ENCODE measurements at regions not wholly inside any gene's neighbourhood (a gene's known extent, or its start where the extent isn't known, plus 50 kb on each side); places are given as distances from the start of the nearest gene placed in this dataset. TPM values are rescaled to one million over a fixed set of nuclear protein-coding genes. Genes with fewer than 3 reads are reported as not detected.
"Not testable (repeated sequence)": the region's sequence is repeated elsewhere in the genome, so short reads cannot be mapped to it uniquely, and the experiment has no call there.

GRCh38 chrX:2554891-2555290 is 54.1 kb upstream of the DHRSX start:
- Mint-ChIP-seq H3K4me1 (ENCODE audit: low read depth, unreplicated experiment) (peaks cover 5% of the 10 kb centered on the region), H3K27ac (ENCODE audit: unreplicated experiment) (no peak overlapping the region), H3K27me3 (ENCODE audit: unreplicated experiment) (peaks cover 3% of the 10 kb centered on the region), H3K9me3 (ENCODE audit: unreplicated experiment) (peaks cover 5% of the 10 kb centered on the region), H3K4me3 (ENCODE audit: unreplicated experiment) (no peak overlapping the region), H3K36me3 (ENCODE audit: unreplicated experiment) (peaks cover 5% of the 10 kb centered on the region)
- TF ChIP-seq CTCF (IDR thresholded peaks at IDR 0.05; ENCODE audit: partially characterized antibody, unreplicated experiment): no peak
- no peak for DNase-seq

GRCh38 chrX:2554066-2554465 is 53.3 kb upstream of the DHRSX start:
- H3K4me1 Mint-ChIP-seq (ENCODE audit: low read depth, unreplicated experiment); DNase-seq; H3K27me3 Mint-ChIP-seq (ENCODE audit: unreplicated experiment); H3K27ac Mint-ChIP-seq (ENCODE audit: unreplicated experiment); H3K4me3 Mint-ChIP-seq (ENCODE audit: unreplicated experiment); H3K9me3 Mint-ChIP-seq (ENCODE audit: unreplicated experiment); H3K36me3 Mint-ChIP-seq (ENCODE audit: unreplicated experiment): not testable (repeated sequence)

- peaks cover 5% of the 10 kb centered on the region for H3K36me3 Mint-ChIP-seq (ENCODE audit: unreplicated experiment)
- H3K27ac Mint-ChIP-seq (ENCODE audit: unreplicated experiment): no peak overlapping the region
- peaks cover 5% of the 10 kb centered on the region for H3K9me3 Mint-ChIP-seq (ENCODE audit: unreplicated experiment)
- no peak for DNase-seq
- peaks cover 11% of the 10 kb centered on the region for H3K4me1 Mint-ChIP-seq (ENCODE audit: low read depth, unreplicated experiment)
- no peak overlapping the region for H3K4me3 Mint-ChIP-seq (ENCODE audit: unreplicated experiment)
- peaks cover 3% of the 10 kb centered on the region for H3K27me3 Mint-ChIP-seq (ENCODE audit: unreplicated experiment)
- no peak for TF ChIP-seq CTCF (IDR thresholded peaks at IDR 0.05; ENCODE audit: partially characterized antibody, unreplicated experiment)
Observed at GRCh38 chrX:2552621-2553201, 51.9 kb upstream of the DHRSX start.

GRCh38 chrX:2550328-2551020 is 49.7 kb upstream of the DHRSX start:
- peaks cover 5% of the 10 kb centered on the region for H3K9me3 Mint-ChIP-seq (ENCODE audit: unreplicated experiment)
- peaks cover 13% of the 10 kb centered on the region for H3K36me3 Mint-ChIP-seq (ENCODE audit: unreplicated experiment)
- peaks cover 11% of the 10 kb centered on the region for H3K4me1 Mint-ChIP-seq (ENCODE audit: low read depth, unreplicated experiment)
- no peak for DNase-seq
- no peak overlapping the region for H3K4me3 Mint-ChIP-seq (ENCODE audit: unreplicated experiment)
- TF ChIP-seq CTCF (IDR thresholded peaks at IDR 0.05; ENCODE audit: partially characterized antibody, unreplicated experiment): no peak
- H3K27ac Mint-ChIP-seq (ENCODE audit: unreplicated experiment): no peak overlapping the region
- H3K27me3 Mint-ChIP-seq (ENCODE audit: unreplicated experiment): peaks cover 3% of the 10 kb centered on the region

Small RNA genes lying in the stretch of these regions (microRNA-seq; reads per million reads assigned to microRNA genes)
- gene MIR6089 (ENCODE audit: unreplicated experiment): not detected

All from glutamatergic neuron (in vitro differentiated cells).